ENCODE measurements at regions not wholly inside any gene's neighbourhood (a gene's known extent, or its start where the extent isn't known, plus 50 kb on each side); places are given as distances from the start of the nearest gene placed in this dataset.
"Not testable (repeated sequence)": the region's sequence is repeated elsewhere in the genome, so short reads cannot be mapped to it uniquely, and the experiment has no call there.

- no peak for DNase-seq (ENCODE audit: low read depth, low spot score)
- H3K36me3 Mint-ChIP-seq (ENCODE audit: low read depth), result peaks cover 7% of the 10 kb centered on the region
- TF ChIP-seq CTCF (conservative IDR thresholded peaks at IDR 0.05), result no peak
- peaks cover 18% of the 10 kb centered on the region for H3K9me3 Mint-ChIP-seq
- H3K4me1 Mint-ChIP-seq, result peaks cover 5% of the 10 kb centered on the region
- no peaks in the 10 kb centered on the region for H3K27me3 Mint-ChIP-seq (ENCODE audit: low read depth)
- H3K4me3 Mint-ChIP-seq, result no peak overlapping the region
- no peak overlapping the region for H3K27ac Mint-ChIP-seq (ENCODE audit: unreplicated experiment)
Observed at GRCh38 chr15:91368611-91369010, 268.6 kb downstream of the SV2B start.

- Mint-ChIP-seq H3K27ac (ENCODE audit: unreplicated experiment) (no peak overlapping the region), H3K27me3 (ENCODE audit: low read depth) (no peaks in the 10 kb centered on the region), H3K36me3 (ENCODE audit: low read depth) (peaks cover 7% of the 10 kb centered on the region), H3K4me3 (no peak overlapping the region), H3K9me3 (peaks cover 16% of the 10 kb centered on the region), H3K4me1 (peaks cover 5% of the 10 kb centered on the region)
- TF ChIP-seq CTCF (conservative IDR thresholded peaks at IDR 0.05), result no peak
- no peak for DNase-seq (ENCODE audit: low read depth, low spot score)
Observed at GRCh38 chr15:91369823-91370222, 269.8 kb downstream of the SV2B start.

GRCh38 chr15:91371345-91371744 lies 271.3 kb downstream of the SV2B start:
- H3K27me3 Mint-ChIP-seq (ENCODE audit: low read depth); H3K27ac Mint-ChIP-seq (ENCODE audit: unreplicated experiment); DNase-seq (ENCODE audit: low read depth, low spot score); H3K4me3 Mint-ChIP-seq; H3K36me3 Mint-ChIP-seq (ENCODE audit: low read depth): not testable (repeated sequence)
- peaks cover 16% of the 10 kb centered on the region for H3K4me1 Mint-ChIP-seq
- peaks cover 10% of the 10 kb centered on the region for H3K9me3 Mint-ChIP-seq

DNA sequence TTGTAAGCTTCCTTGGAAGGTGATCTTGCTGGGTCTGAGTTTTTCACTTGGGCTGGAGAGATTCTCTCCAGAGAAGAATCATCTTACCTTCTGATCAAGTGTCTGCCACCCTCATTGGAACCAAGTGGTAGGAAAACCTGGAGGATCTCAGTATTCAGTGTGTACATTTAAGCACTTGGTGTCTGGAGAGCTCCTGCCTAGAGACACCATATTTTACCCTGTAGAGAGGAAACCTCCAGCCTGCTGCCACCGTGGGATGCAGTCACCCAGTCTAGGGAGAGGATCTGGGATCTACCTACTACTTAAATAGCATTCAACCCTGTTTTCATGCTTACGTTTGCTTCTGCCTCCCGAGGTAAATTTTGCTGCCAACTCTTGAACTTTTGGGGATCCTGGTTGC lies 274.3 kb downstream of the SV2B start:
- H3K27me3 Mint-ChIP-seq (ENCODE audit: low read depth), result no peaks in the 10 kb centered on the region
- no peak overlapping the region for H3K27ac Mint-ChIP-seq (ENCODE audit: unreplicated experiment)
- H3K4me3 Mint-ChIP-seq, result no peak overlapping the region
- H3K9me3 Mint-ChIP-seq, result peaks cover 8% of the 10 kb centered on the region
- H3K4me1 Mint-ChIP-seq, result peaks cover 22% of the 10 kb centered on the region
- no peak for DNase-seq (ENCODE audit: low read depth, low spot score)
- H3K36me3 Mint-ChIP-seq (ENCODE audit: low read depth), result peaks cover 3% of the 10 kb centered on the region
- no peak for TF ChIP-seq CTCF (conservative IDR thresholded peaks at IDR 0.05)

DNA sequence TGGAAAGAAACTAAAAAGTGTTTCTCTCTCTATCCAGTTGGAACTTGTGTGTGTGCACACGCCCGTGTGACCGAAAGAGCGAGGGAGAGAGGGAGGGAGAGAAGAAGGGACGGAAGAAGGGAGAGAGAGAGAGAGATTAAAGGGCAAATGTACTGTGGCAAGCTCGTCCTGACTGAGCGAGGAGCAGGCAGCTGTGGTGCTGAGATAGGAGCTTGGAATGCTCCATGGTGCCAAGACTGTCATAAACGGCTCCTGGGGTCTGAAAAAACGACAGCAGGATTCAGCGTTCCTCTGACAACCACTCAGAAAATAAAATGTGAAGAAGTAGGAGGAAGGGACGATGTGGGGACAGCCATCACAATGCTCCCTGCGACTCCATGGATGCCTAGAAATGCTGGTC lies 276.0 kb downstream of the SV2B start:
- Mint-ChIP-seq H3K9me3 (peaks cover 8% of the 10 kb centered on the region), H3K4me3 (no peak overlapping the region), H3K27me3 (ENCODE audit: low read depth) (no peaks in the 10 kb centered on the region), H3K36me3 (ENCODE audit: low read depth) (peaks cover 3% of the 10 kb centered on the region), H3K4me1 (peaks cover 22% of the 10 kb centered on the region), H3K27ac (ENCODE audit: unreplicated experiment) (no peak overlapping the region)
- no peak for DNase-seq (ENCODE audit: low read depth, low spot score)
- TF ChIP-seq CTCF (conservative IDR thresholded peaks at IDR 0.05), result no peak

DNA sequence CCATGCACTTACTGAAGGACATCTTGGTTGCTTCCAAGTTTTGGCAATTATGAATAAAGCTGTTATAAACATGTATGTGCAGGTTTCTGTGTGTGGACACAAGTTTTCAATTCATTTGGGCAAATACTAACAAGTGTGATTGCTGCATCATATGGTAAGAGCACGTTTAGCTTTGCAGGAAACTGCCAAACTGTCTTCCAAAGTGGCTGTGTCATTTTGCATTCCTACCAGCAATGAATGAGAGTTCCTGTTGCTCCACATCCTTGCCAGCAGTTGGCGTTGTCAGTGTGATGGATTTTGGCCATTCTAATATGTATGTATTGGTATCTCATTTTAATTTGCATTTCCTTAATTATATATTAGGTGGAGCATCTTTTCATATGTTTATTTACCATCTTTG lies 280.1 kb downstream of the SV2B start:
- H3K9me3 Mint-ChIP-seq, result peaks cover 6% of the 10 kb centered on the region
- no peak for DNase-seq (ENCODE audit: low read depth, low spot score)
- H3K27me3 Mint-ChIP-seq (ENCODE audit: low read depth), result no peaks in the 10 kb centered on the region
- H3K4me1 Mint-ChIP-seq, result peaks cover 22% of the 10 kb centered on the region
- H3K27ac Mint-ChIP-seq (ENCODE audit: unreplicated experiment), result no peak overlapping the region
- no peak for TF ChIP-seq CTCF (conservative IDR thresholded peaks at IDR 0.05)
- no peaks in the 10 kb centered on the region for H3K36me3 Mint-ChIP-seq (ENCODE audit: low read depth)
- no peak overlapping the region for H3K4me3 Mint-ChIP-seq

All from neural crest cell (in vitro differentiated cells).